PC-3 (cell line): ENCODE measurements at regions not wholly inside any gene's neighbourhood (a gene's known extent, or its start where the extent isn't known, plus 50 kb on each side); places are given as distances from the start of the nearest gene placed in this dataset.

Source experiments
- ATAC-seq: fragments of 200-7000 bp; cut with Tn5 transposase; 2 replicates; pipeline ENCODE4 v1.9.1; 2020; ENCODE audit warnings: mild to moderate bottlenecking, moderate library complexity
- BruUV-seq: library from RNA; stranded (reverse); fragments of 400-500 nt; replicated peaks from 2 replicates; lab custom pipeline; 2021; lab: Mats Ljungman, UMichigan
- CTCF ChIA-PET: fragments of 300-600 bp; sonication (Branson Sonifier 250); formaldehyde crosslinking; loops from one replicate; lab custom pipeline; 2022; ENCODE audit warnings: antibody characterized with exemption; lab: Charles Lee
- POLR2A ChIA-PET: fragments of 300-600 bp; sonication (Branson Sonifier 250); formaldehyde crosslinking; loops from one replicate; lab custom pipeline; 2022; ENCODE audit warnings: antibody characterized with exemption; ENCODE audit not compliant: unreplicated experiment; lab: Charles Lee
- DNase-seq: peaks from one replicate; pipeline ENCODE4 v3.0.0-alpha.2; 2015
- H2AFZ ChIP-seq: fragments of 300-600 bp; sonication (generic); 2 replicates; pipeline ENCODE4 v1.6.0; 2016; ENCODE audit warnings: antibody characterized with exemption, low read length
- H3F3A ChIP-seq: fragments of 300-600 bp; sonication (generic); one replicate; pipeline ENCODE4 v1.6.0; 2017; ENCODE audit warnings: antibody characterized with exemption, low read length, control low read depth, mild to moderate bottlenecking; ENCODE audit not compliant: unreplicated experiment
- H3K27ac ChIP-seq: fragments of 300-600 bp; sonication (generic); 2 replicates; pipeline ENCODE4 v1.5.1; 2016; ENCODE audit warnings: mild to moderate bottlenecking, low read length
- H3K27me3 ChIP-seq: fragments of 300-600 bp; sonication (generic); 2 replicates; pipeline ENCODE4 v1.6.1; 2016; ENCODE audit warnings: low read length, mixed read lengths
- H3K36me3 ChIP-seq: fragments of 300-600 bp; sonication (generic); 2 replicates; pipeline ENCODE4 v1.6.1; 2016; ENCODE audit warnings: low read depth, mixed run types, low read length, mixed read lengths
- H3K4me1 ChIP-seq: fragments of 300-600 bp; sonication (generic); 2 replicates; pipeline ENCODE4 v1.5.1; 2016; ENCODE audit warnings: low read length; ENCODE audit not compliant: insufficient read depth
- H3K4me2 ChIP-seq: fragments of 300-600 bp; sonication (generic); 2 replicates; pipeline ENCODE4 v1.6.0; 2016; ENCODE audit warnings: low read length
- H3K4me3 ChIP-seq: fragments of 300-600 bp; sonication (generic); 2 replicates; pipeline ENCODE4 v1.5.1; 2016; ENCODE audit warnings: mild to moderate bottlenecking, low read length, mixed read lengths
- H3K79me2 ChIP-seq: fragments of 300-600 bp; sonication (generic); 2 replicates; pipeline ENCODE4 v1.6.1; 2017; ENCODE audit warnings: low read length, mixed read lengths
- H3K9ac ChIP-seq: fragments of 300-600 bp; sonication (generic); 2 replicates; pipeline ENCODE4 v1.6.0; 2016; ENCODE audit warnings: mild to moderate bottlenecking, low read length
- H3K9me2 ChIP-seq: fragments of 300-600 bp; sonication (generic); replicated peaks from 2 replicates; pipeline ENCODE4 v1.6.1; 2016; ENCODE audit warnings: mixed run types, low read length, mixed read lengths
- H3K9me3 ChIP-seq: fragments of 300-600 bp; sonication (generic); 2 replicates; pipeline ENCODE4 v1.6.1; 2016; ENCODE audit warnings: low read length, mixed read lengths
- H4K20me1 ChIP-seq: fragments of 300-600 bp; sonication (generic); 2 replicates; pipeline ENCODE4 v1.6.1; 2016; ENCODE audit warnings: low read length, mixed read lengths
- CTCF ChIP-seq: fragments of 300-600 bp; sonication (generic); conservative IDR thresholded peaks from 2 replicates; pipeline ENCODE4 v1.5.1; 2017; ENCODE audit warnings: antibody characterized with exemption, low read depth, mild to moderate bottlenecking, low read length
- EZH2 ChIP-seq: fragments of 300-600 bp; sonication (generic); IDR thresholded peaks from one replicate; pipeline ENCODE4 v1.6.1; 2017; ENCODE audit warnings: antibody characterized with exemption, mild to moderate bottlenecking, low read length; ENCODE audit not compliant: unreplicated experiment
- EZH2phosphoT487 ChIP-seq: fragments of 300-600 bp; sonication (generic); IDR thresholded peaks from 2 replicates; pipeline ENCODE4 v1.6.1; 2018; ENCODE audit warnings: mild to moderate bottlenecking, antibody characterized with exemption, low read length, borderline replicate concordance
- intact Hi-C: fragments of 100-400 bp; cut with micrococcal nuclease; formaldehyde crosslinking; loops from 2 replicates; pipeline ENCODE4 v1.9.0; 2023

- H3K9me3 ChIP-seq, result 0 out of 2 replicates have a peak, but pooled peaks cover 5% of the 10 kb centered on the region
- H3K9ac ChIP-seq, result no peak overlapping the region
- no TSS peak for BruUV-seq
- intact Hi-C loops, result no loop called here
- no peak overlapping the region for H3K4me2 ChIP-seq
- H3K79me2 ChIP-seq, result no peaks in the 10 kb centered on the region
- no peaks in the 10 kb centered on the region for H3K4me1 ChIP-seq
- H4K20me1 ChIP-seq, result no peaks in the 10 kb centered on the region
- H3K36me3 ChIP-seq, result no peaks in the 10 kb centered on the region
- CTCF ChIA-PET, result no interaction called here
- no peak overlapping the region for H3K4me3 ChIP-seq
- no peaks in the 10 kb centered on the region for H3K9me2 ChIP-seq
- no peak for TF ChIP-seq EZH2
- TF ChIP-seq EZH2phosphoT487, result no peak
- no peak for TF ChIP-seq CTCF
- ATAC-seq (no peak), DNase-seq (no peak)
- no peak overlapping the region for H2AFZ ChIP-seq
- POLR2A ChIA-PET, result no interaction called here
- H3F3A ChIP-seq, result no peaks in the 10 kb centered on the region
- no peaks in the 10 kb centered on the region for H3K27me3 ChIP-seq
- H3K27ac ChIP-seq, result no peak overlapping the region
These were observed 962.1 kb downstream of the KCNJ18 start for GRCh38 chr17:22654447-22654846.

GRCh38 chr17:22669721-22670120 lies 977.4 kb downstream of the KCNJ18 start:
- Histone ChIP-seq H3K9me2 (no peaks in the 10 kb centered on the region), H3K9ac (no peak overlapping the region)
- CTCF ChIA-PET, result no interaction called here

More at GRCh38 chr17:22669721-22670120, 977.4 kb downstream of the KCNJ18 start:
- no peak overlapping the region for H2AFZ ChIP-seq
- TF ChIP-seq EZH2phosphoT487, result no peak
- no peak for TF ChIP-seq CTCF
- no peak for TF ChIP-seq EZH2
- intact Hi-C loops, result no loop called here
- no peak overlapping the region for H3K27ac ChIP-seq
- H3K4me3 ChIP-seq, result no peak overlapping the region
- no peak for ATAC-seq
- peak; percentile 51 for DNase-seq
- BruUV-seq, result no TSS peak
- H3K4me2 ChIP-seq, result no peak overlapping the region
- no peaks in the 10 kb centered on the region; the same call in 1 of the 2 replicates for H3K9me3 ChIP-seq
- no peaks in the 10 kb centered on the region for H3K27me3 ChIP-seq
- no peaks in the 10 kb centered on the region for H3K79me2 ChIP-seq
- H3K36me3 ChIP-seq, result no peaks in the 10 kb centered on the region
- no peaks in the 10 kb centered on the region for H3K4me1 ChIP-seq
- H3F3A ChIP-seq, result no peaks in the 10 kb centered on the region
- POLR2A ChIA-PET, result no interaction called here
- H4K20me1 ChIP-seq, result no peaks in the 10 kb centered on the region
